SK-N-SH (cell line): ENCODE measurements at regions not wholly inside any gene's neighbourhood (a gene's known extent, or its start where the extent isn't known, plus 50 kb on each side); places are given as distances from the start of the nearest gene placed in this dataset.

Experiments used
- CTCF ChIA-PET: fragments of 300-600, 350-600 bp; formaldehyde crosslinking; extraction: SDS; loops from one replicate; lab custom pipeline; 2021; lab: Yijun Ruan, JAX
- POLR2A ChIA-PET: fragments of 350-600 bp; sonication (Branson Sonifier 250); formaldehyde crosslinking; extraction: SDS; loops from one replicate; lab custom pipeline; 2020; ENCODE audit warnings: antibody characterized with exemption, inconsistent platforms; lab: Yijun Ruan, JAX
- DNase-seq: peaks from one replicate; pipeline ENCODE4 v3.0.0; 2012
- H2AFZ ChIP-seq: fragments of 200-600 bp; sonication (generic); 2 replicates; pipeline ENCODE4 v1.8.1; 2016; ENCODE audit warnings: antibody characterized with exemption, mild to moderate bottlenecking, low read depth
- H3F3A ChIP-seq: fragments of 200-600 bp; sonication (generic); replicated peaks from 2 replicates; pipeline ENCODE3; 2016; ENCODE audit warnings: antibody characterized with exemption, mild to moderate bottlenecking; ENCODE audit not compliant: insufficient read depth
- H3K27ac ChIP-seq, 2 experiments: fragments of 200-500 bp in 1 of 2; fragments of 200-600 bp in 1 of 2; sonication (Bioruptor generic) in 1 of 2; sonication (generic), shearing (Covaris generic) in 1 of 2; 2 replicates each; pipeline versions ENCODE4 v1.5.1 to v1.6.1; 2014 to 2016; ENCODE audit warnings: low read depth in 2 of 2, inconsistent platforms in 1 of 2, low read length in 1 of 2, mild to moderate bottlenecking in 1 of 2, mixed read lengths in 1 of 2
- H3K27me3 ChIP-seq: fragments of 200-600 bp; sonication (generic), shearing (Covaris generic); 2 replicates; pipeline ENCODE4 v1.6.1; 2016; ENCODE audit warnings: mixed run types; ENCODE audit not compliant: insufficient read depth
- H3K36me3 ChIP-seq, 2 experiments: fragments of 200-500 bp in 1 of 2; fragments of 200-600 bp in 1 of 2; sonication (Bioruptor generic) in 1 of 2; sonication (generic) in 1 of 2; replicated peaks in 1 of 2; 2 replicates each; pipeline versions ENCODE3 to v1.5.1; 2014 to 2016; ENCODE audit warnings: low read length in 1 of 2, mild to moderate bottlenecking in 1 of 2; ENCODE audit not compliant: insufficient read depth in 2 of 2, control insufficient read depth in 1 of 2
- H3K4me1 ChIP-seq, 2 experiments: fragments of 200-500 bp in 1 of 2; fragments of 200-600 bp in 1 of 2; sonication (Bioruptor generic) in 1 of 2; sonication (generic), shearing (Covaris generic) in 1 of 2; 2 replicates each; pipeline versions ENCODE4 v1.5.1 to v1.6.1; 2014 to 2016; ENCODE audit warnings: low read depth in 1 of 2, low read length in 1 of 2, mixed run types in 1 of 2; ENCODE audit not compliant: insufficient read depth in 2 of 2, control insufficient read depth in 1 of 2
- H3K4me2 ChIP-seq: fragments of 200-600 bp; sonication (generic), shearing (Covaris generic); 2 replicates; pipeline ENCODE4 v1.6.1; 2017; ENCODE audit warnings: mixed run types
- H3K4me3 ChIP-seq, 2 experiments: fragments of 200-500 bp in 1 of 2; fragments of 200-600 bp in 1 of 2; sonication (Bioruptor generic) in 1 of 2; sonication (generic), shearing (Covaris generic) in 1 of 2; 2 replicates each; pipeline versions ENCODE4 v1.5.1 to v1.8.1; 2014 to 2016; ENCODE audit warnings: low read depth in 2 of 2, inconsistent platforms in 1 of 2, low read length in 1 of 2, mild to moderate bottlenecking in 1 of 2, mixed read lengths in 1 of 2, moderate library complexity in 1 of 2
- H3K79me2 ChIP-seq: fragments of 200-600 bp; sonication (generic); 2 replicates; pipeline ENCODE4 v1.8.1; 2017; ENCODE audit warnings: mild to moderate bottlenecking; ENCODE audit not compliant: insufficient read depth
- H3K9ac ChIP-seq: fragments of 200-600 bp; sonication (generic); 2 replicates; pipeline ENCODE4 v1.6.1; 2017; ENCODE audit warnings: mixed run types
- H3K9me2 ChIP-seq: fragments of 200-600 bp; sonication (generic); 2 replicates; pipeline ENCODE4 v1.6.1; 2017; ENCODE audit warnings: mixed run types
- H3K9me3 ChIP-seq: fragments of 200-600 bp; sonication (generic); 2 replicates; pipeline ENCODE4 v1.6.1; 2017; ENCODE audit warnings: mixed run types, mild to moderate bottlenecking, moderate library complexity
- H4K20me1 ChIP-seq: fragments of 200-600 bp; sonication (generic); 2 replicates; pipeline ENCODE4 v1.6.1; 2017; ENCODE audit warnings: mild to moderate bottlenecking, mixed run types; ENCODE audit not compliant: insufficient read depth
- FOSL2 ChIP-seq: IDR thresholded peaks from 2 replicates; pipeline ENCODE4 v1.4.0; 2012; ENCODE audit warnings: low read depth, mild to moderate bottlenecking, moderate library complexity, borderline replicate concordance
- FOXJ3 ChIP-seq: sonication (generic); formaldehyde crosslinking; IDR thresholded peaks from 2 replicates; pipeline ENCODE4 v1.5.1; 2020; ENCODE audit warnings: mild to moderate bottlenecking, missing genetic modification reagents
- FOXM1 ChIP-seq: IDR thresholded peaks from 2 replicates; pipeline ENCODE4 v1.4.0; 2012; ENCODE audit warnings: low read depth, mild to moderate bottlenecking
- GABPA ChIP-seq: IDR thresholded peaks from 2 replicates; pipeline ENCODE4 v1.4.0; 2012; ENCODE audit warnings: low read depth, mild to moderate bottlenecking
- JUND ChIP-seq: IDR thresholded peaks from 2 replicates; pipeline ENCODE4 v1.4.0; 2012
- MEF2A ChIP-seq: IDR thresholded peaks from 2 replicates; pipeline ENCODE4 v1.4.0; 2012; ENCODE audit warnings: low read depth, borderline replicate concordance
- NRF1 ChIP-seq: IDR thresholded peaks from 2 replicates; pipeline ENCODE4 v1.6.1; 2012; ENCODE audit warnings: low read depth, mild to moderate bottlenecking, low read length
- POLR2AphosphoS5 ChIP-seq: IDR thresholded peaks from 2 replicates; pipeline ENCODE4 v1.6.1; 2012; ENCODE audit warnings: low read depth, low read length
- RCOR1 ChIP-seq: fragments of 150-350 bp; IDR thresholded peaks from 2 replicates; pipeline ENCODE4 v1.6.1; 2017; ENCODE audit warnings: antibody characterized with exemption, low read length
- RFX5 ChIP-seq: IDR thresholded peaks from 2 replicates; pipeline ENCODE4 v1.6.1; 2012; ENCODE audit warnings: mild to moderate bottlenecking, improper control_type of control experiment, low read length
- RXRA ChIP-seq: IDR thresholded peaks from 2 replicates; pipeline ENCODE4 v1.4.0; 2012; ENCODE audit warnings: low read depth, mild to moderate bottlenecking, borderline replicate concordance
- SIN3A ChIP-seq: IDR thresholded peaks from 2 replicates; pipeline ENCODE4 v1.6.1; 2012; ENCODE audit warnings: low read depth, mild to moderate bottlenecking, low read length, moderate library complexity, borderline replicate concordance
- SMC3 ChIP-seq: IDR thresholded peaks from 2 replicates; pipeline ENCODE4 v1.6.1; 2012; ENCODE audit warnings: low read depth, low read length, improper control_type of control experiment
- TAF1 ChIP-seq: IDR thresholded peaks from 2 replicates; pipeline ENCODE4 v1.6.1; 2012; ENCODE audit warnings: low read depth, mild to moderate bottlenecking, low read length, moderate library complexity, borderline replicate concordance
- TEAD4 ChIP-seq: IDR thresholded peaks from 2 replicates; pipeline ENCODE4 v1.4.0; 2012; ENCODE audit warnings: mild to moderate bottlenecking, borderline replicate concordance; ENCODE audit not compliant: insufficient read depth
- WGBS: methylation state at CpG from one replicate; pipeline ENCODE4 v1.1.6; 2017; ENCODE audit warnings: low lambda C conversion rate; 5-methylcytosine and 5-hydroxymethylcytosine counted together
- TF ChIP-seq, protein P1 (sequence below): IDR thresholded peaks from 2 replicates; pipeline ENCODE4 v1.6.1; 2012; ENCODE audit warnings: mild to moderate bottlenecking, low read depth, low read length, moderate library complexity
- TF ChIP-seq, protein P2 (sequence below): IDR thresholded peaks from 2 replicates; pipeline ENCODE4 v1.4.0; 2012; ENCODE audit warnings: low read depth
- TF ChIP-seq, protein P3 (sequence below): fragments of 150-350 bp; IDR thresholded peaks from 2 replicates; pipeline ENCODE4 v1.6.1; 2016; ENCODE audit warnings: mild to moderate bottlenecking, low read depth, low read length

DNA sequence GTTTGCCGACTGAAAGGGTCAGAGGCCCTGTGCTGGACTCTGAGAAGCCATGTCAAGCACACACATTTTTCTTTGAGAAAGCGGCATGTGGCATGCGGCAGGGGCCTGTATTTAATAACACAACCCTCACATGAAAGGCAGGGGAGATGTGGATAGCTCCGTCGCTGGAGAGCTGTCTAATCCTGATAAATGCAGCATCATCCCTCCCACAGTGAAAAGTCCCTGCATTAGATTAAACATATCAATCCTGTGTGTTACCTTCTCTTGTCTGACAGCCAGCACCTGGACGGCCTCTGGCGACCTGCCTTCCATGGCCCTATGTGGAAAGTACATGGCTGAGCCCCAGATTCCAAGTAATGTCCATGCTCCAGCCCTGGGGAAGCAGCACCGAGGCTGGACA is 313.0 kb upstream of the AJAP1 start (continued):
- TF ChIP-seq, protein P1, sequence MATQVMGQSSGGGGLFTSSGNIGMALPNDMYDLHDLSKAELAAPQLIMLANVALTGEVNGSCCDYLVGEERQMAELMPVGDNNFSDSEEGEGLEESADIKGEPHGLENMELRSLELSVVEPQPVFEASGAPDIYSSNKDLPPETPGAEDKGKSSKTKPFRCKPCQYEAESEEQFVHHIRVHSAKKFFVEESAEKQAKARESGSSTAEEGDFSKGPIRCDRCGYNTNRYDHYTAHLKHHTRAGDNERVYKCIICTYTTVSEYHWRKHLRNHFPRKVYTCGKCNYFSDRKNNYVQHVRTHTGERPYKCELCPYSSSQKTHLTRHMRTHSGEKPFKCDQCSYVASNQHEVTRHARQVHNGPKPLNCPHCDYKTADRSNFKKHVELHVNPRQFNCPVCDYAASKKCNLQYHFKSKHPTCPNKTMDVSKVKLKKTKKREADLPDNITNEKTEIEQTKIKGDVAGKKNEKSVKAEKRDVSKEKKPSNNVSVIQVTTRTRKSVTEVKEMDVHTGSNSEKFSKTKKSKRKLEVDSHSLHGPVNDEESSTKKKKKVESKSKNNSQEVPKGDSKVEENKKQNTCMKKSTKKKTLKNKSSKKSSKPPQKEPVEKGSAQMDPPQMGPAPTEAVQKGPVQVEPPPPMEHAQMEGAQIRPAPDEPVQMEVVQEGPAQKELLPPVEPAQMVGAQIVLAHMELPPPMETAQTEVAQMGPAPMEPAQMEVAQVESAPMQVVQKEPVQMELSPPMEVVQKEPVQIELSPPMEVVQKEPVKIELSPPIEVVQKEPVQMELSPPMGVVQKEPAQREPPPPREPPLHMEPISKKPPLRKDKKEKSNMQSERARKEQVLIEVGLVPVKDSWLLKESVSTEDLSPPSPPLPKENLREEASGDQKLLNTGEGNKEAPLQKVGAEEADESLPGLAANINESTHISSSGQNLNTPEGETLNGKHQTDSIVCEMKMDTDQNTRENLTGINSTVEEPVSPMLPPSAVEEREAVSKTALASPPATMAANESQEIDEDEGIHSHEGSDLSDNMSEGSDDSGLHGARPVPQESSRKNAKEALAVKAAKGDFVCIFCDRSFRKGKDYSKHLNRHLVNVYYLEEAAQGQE, result no peak
- no peak for TF ChIP-seq POLR2AphosphoS5
- no peak for TF ChIP-seq MEF2A

DNA sequence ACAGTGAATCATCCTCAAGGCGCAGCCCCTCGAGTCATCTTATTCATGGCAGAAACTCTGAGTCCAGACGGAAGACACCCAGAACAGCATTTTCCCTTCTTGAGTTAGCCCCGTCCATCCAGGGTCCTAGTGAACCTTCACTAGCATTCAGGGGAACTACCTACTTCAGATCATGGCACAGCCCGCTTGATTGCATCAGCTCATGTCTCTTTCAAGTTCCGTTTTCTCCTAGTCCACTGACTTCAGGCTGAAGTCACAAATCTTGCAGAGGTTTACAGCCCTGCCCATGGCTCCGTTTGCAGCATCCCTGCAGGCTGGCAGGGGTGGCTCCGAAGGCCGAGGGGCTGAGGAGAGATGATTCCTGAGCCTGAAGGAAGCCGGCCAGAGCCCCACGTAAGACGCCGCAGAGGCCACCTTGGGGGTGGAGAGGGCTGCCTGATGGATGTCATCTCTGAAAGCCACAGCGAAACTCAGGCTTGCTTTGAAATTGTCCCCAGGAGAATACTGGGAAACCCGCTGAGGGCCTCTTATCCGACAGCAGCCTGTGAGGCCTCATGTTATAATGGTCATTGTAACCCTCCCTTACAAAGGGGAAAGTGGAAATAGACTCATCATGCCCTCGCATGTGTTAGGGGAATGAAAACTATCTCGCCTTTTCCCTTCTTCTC is 310.2 kb upstream of the AJAP1 start:
- CTCF ChIA-PET, result no interaction called here
- POLR2A ChIA-PET, result no interaction called here

DNA sequence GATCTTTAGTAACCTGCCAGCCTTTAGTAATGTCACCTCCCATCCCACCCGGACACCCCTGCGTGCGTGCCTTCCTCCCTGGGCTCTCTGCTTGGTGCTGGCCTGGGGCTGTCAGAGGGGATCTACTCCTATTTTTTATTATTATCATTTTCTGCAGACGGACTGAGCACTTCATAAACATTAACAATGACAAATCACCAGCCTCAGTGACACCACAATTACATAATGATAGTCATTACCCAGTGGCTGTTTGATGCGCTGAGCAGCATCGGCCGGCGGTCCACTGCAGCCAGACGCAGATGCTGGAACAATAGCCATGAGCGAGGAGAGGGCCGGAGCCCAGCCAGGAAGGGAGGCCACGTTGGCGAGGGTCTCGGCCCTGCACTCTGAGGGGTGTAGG is 309.3 kb upstream of the AJAP1 start:
- Histone ChIP-seq H3K9me2 (no peaks in the 10 kb centered on the region), H2AFZ (no peak overlapping the region), H3K36me3 (no peaks in the 10 kb centered on the region), H3K9me3 (no peaks in the 10 kb centered on the region), H4K20me1 (no peaks in the 10 kb centered on the region), H3K9ac (no peak overlapping the region), H3K27ac (no peak overlapping the region), H3K79me2 (no peaks in the 10 kb centered on the region), H3K4me2 (no peak overlapping the region), H3F3A (no peaks in the 10 kb centered on the region), H3K27me3 (no peaks in the 10 kb centered on the region), H3K4me3 (no peak overlapping the region), H3K4me1 (no peaks in the 10 kb centered on the region)
- 40% methylated on average over 10 of the region's 14 CpGs for WGBS
- POLR2A ChIA-PET, result no interaction called here
- TF ChIP-seq TEAD4 (no peak), FOXJ3 (CRISPR knock-in tag) (no peak), JUND (no peak), RFX5 (no peak)
- TF ChIP-seq, protein P1, result no peak
- CTCF ChIA-PET, result no interaction called here
- DNase-seq, result no peak

More for the DNA sequence above, 310.2 kb upstream of the AJAP1 start:
- Histone ChIP-seq H3K9me2 (no peaks in the 10 kb centered on the region), H3K9ac (no peak overlapping the region), H3K9me3 (no peaks in the 10 kb centered on the region), H3K4me2 (no peak overlapping the region), H2AFZ (no peak overlapping the region), H3K27me3 (no peaks in the 10 kb centered on the region), H3K4me1 (no peaks in the 10 kb centered on the region), H3K4me3 (no peak overlapping the region), H4K20me1 (no peaks in the 10 kb centered on the region), H3F3A (no peaks in the 10 kb centered on the region), H3K79me2 (no peaks in the 10 kb centered on the region), H3K36me3 (no peaks in the 10 kb centered on the region), H3K27ac (no peak overlapping the region)
- no peak for DNase-seq
- WGBS, result 38% methylated on average over 15 of the region's 18 CpGs
- TF ChIP-seq, protein P2, sequence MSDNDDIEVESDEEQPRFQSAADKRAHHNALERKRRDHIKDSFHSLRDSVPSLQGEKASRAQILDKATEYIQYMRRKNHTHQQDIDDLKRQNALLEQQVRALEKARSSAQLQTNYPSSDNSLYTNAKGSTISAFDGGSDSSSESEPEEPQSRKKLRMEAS, result no peak
- no peak for TF ChIP-seq TAF1
- no peak for TF ChIP-seq SIN3A
- TF ChIP-seq FOXM1, result no peak
- TF ChIP-seq JUND, result no peak
- no peak for TF ChIP-seq NRF1
- TF ChIP-seq GABPA, result no peak
- no peak for TF ChIP-seq RXRA
- TF ChIP-seq, protein P3, sequence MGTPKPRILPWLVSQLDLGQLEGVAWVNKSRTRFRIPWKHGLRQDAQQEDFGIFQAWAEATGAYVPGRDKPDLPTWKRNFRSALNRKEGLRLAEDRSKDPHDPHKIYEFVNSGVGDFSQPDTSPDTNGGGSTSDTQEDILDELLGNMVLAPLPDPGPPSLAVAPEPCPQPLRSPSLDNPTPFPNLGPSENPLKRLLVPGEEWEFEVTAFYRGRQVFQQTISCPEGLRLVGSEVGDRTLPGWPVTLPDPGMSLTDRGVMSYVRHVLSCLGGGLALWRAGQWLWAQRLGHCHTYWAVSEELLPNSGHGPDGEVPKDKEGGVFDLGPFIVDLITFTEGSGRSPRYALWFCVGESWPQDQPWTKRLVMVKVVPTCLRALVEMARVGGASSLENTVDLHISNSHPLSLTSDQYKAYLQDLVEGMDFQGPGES, result no peak
- no peak for TF ChIP-seq RFX5
- TF ChIP-seq SMC3, result no peak
- TF ChIP-seq RCOR1, result no peak
- no peak for TF ChIP-seq FOSL2
- no peak for TF ChIP-seq FOXJ3 (CRISPR knock-in tag)
